ENCODE measurements at regions not wholly inside any gene's neighbourhood (a gene's known extent, or its start where the extent isn't known, plus 50 kb on each side); places are given as distances from the start of the nearest gene placed in this dataset.

GRCh38 chr2:136434251-136434715, 316.3 kb upstream of the CXCR4 start:
- Histone ChIP-seq H3K9me3 (no peaks in the 10 kb centered on the region), H3K27me3 (ENCODE audit: low read depth) (no peaks in the 10 kb centered on the region), H3K4me3 (no peak overlapping the region), H3K4me1 (no peaks in the 10 kb centered on the region; the same call in 1 of the 2 replicates), H3K36me3 (replicated peaks) (no peaks in the 10 kb centered on the region)
- in situ Hi-C loops (cut with MboI; ENCODE audit: low sequenced_read_pairs): no loop called here
- DNase-seq (ENCODE audit: low spot score in 2 of 2): no peak

- Histone ChIP-seq H3K4me1 (no peaks in the 10 kb centered on the region; the same call in 1 of the 2 replicates), H3K27me3 (ENCODE audit: low read depth) (no peaks in the 10 kb centered on the region), H3K36me3 (replicated peaks) (no peaks in the 10 kb centered on the region), H3K9me3 (no peaks in the 10 kb centered on the region), H3K4me3 (no peak overlapping the region)
- no peak for DNase-seq (ENCODE audit: low spot score in 2 of 2)
- in situ Hi-C loops (cut with MboI; ENCODE audit: low sequenced_read_pairs): no loop called here
Measured at GRCh38 chr2:136433261-136433660, 315.3 kb upstream of the CXCR4 start.

- Histone ChIP-seq H3K36me3 (replicated peaks) (no peaks in the 10 kb centered on the region), H3K4me3 (no peak overlapping the region; the same call in 1 of the 2 replicates), H3K4me1 (no peaks in the 10 kb centered on the region; the same call in 1 of the 2 replicates), H3K27me3 (ENCODE audit: low read depth) (peaks cover 15% of the 10 kb centered on the region), H3K9me3 (no peaks in the 10 kb centered on the region)
- in situ Hi-C loops (cut with MboI; ENCODE audit: low sequenced_read_pairs): loop anchor here (25.0 kb wide), 1 partner anchor 1413 kb away; no protein-coding TSS in a partner anchor
- no peak for DNase-seq (ENCODE audit: low spot score in 2 of 2)
Measured at GRCh38 chr2:136424112-136424511, 306.2 kb upstream of the CXCR4 start.

- in situ Hi-C loops (cut with MboI; ENCODE audit: low sequenced_read_pairs): loop anchor here (25.0 kb wide), 1 partner anchor 1414 kb away; no protein-coding TSS in a partner anchor
- H3K27me3 ChIP-seq (ENCODE audit: low read depth): peaks cover 19% of the 10 kb centered on the region
- no peaks in the 10 kb centered on the region; the same call in 1 of the 2 replicates for H3K4me1 ChIP-seq
- H3K4me3 ChIP-seq: peak overlapping the region; percentile 28
- peak; percentile 65 to 86 for DNase-seq (ENCODE audit: low spot score in 2 of 2)
- no peaks in the 10 kb centered on the region for H3K36me3 ChIP-seq (replicated peaks)
- no peaks in the 10 kb centered on the region for H3K9me3 ChIP-seq
Measured at GRCh38 chr2:136423516-136423996, 305.6 kb upstream of the CXCR4 start.

- Histone ChIP-seq H3K4me1 (no peaks in the 10 kb centered on the region; the same call in 1 of the 2 replicates), H3K4me3 (no peak overlapping the region), H3K9me3 (no peaks in the 10 kb centered on the region), H3K36me3 (replicated peaks) (no peaks in the 10 kb centered on the region), H3K27me3 (ENCODE audit: low read depth) (peaks cover 24% of the 10 kb centered on the region)
- in situ Hi-C loops (cut with MboI; ENCODE audit: low sequenced_read_pairs): loop anchor here (25.0 kb wide), 1 partner anchor 1415 kb away; no protein-coding TSS in a partner anchor
- no peak for DNase-seq (ENCODE audit: low spot score in 2 of 2)
Measured at GRCh38 chr2:136422512-136422911, 304.6 kb upstream of the CXCR4 start.

- Histone ChIP-seq H3K9me3 (no peaks in the 10 kb centered on the region), H3K4me1 (no peaks in the 10 kb centered on the region; the same call in 1 of the 2 replicates), H3K4me3 (no peak overlapping the region), H3K36me3 (replicated peaks) (no peaks in the 10 kb centered on the region), H3K27me3 (ENCODE audit: low read depth) (peaks cover 28% of the 10 kb centered on the region)
- DNase-seq (ENCODE audit: low spot score in 2 of 2): no peak
- in situ Hi-C loops (cut with MboI; ENCODE audit: low sequenced_read_pairs): loop anchor here (25.0 kb wide), 1 partner anchor 1417 kb away; no protein-coding TSS in a partner anchor
Measured at GRCh38 chr2:136420346-136420745, 302.4 kb upstream of the CXCR4 start.

GRCh38 chr2:136411946-136412345, 294.0 kb upstream of the CXCR4 start:
- in situ Hi-C loops (cut with MboI; ENCODE audit: low sequenced_read_pairs): loop anchor here (25.0 kb wide), 1 partner anchor 1425 kb away; no protein-coding TSS in a partner anchor
- Histone ChIP-seq H3K9me3 (no peaks in the 10 kb centered on the region), H3K36me3 (replicated peaks) (no peaks in the 10 kb centered on the region), H3K27me3 (ENCODE audit: low read depth) (peaks cover 16% of the 10 kb centered on the region; the same call in 1 of the 2 replicates), H3K4me3 (no peak overlapping the region), H3K4me1 (no peaks in the 10 kb centered on the region)
- DNase-seq (ENCODE audit: low spot score in 2 of 2): no peak

GRCh38 chr2:136410673-136411072, 292.7 kb upstream of the CXCR4 start:
- Histone ChIP-seq H3K27me3 (ENCODE audit: low read depth) (peaks cover 20% of the 10 kb centered on the region; the same call in 1 of the 2 replicates), H3K9me3 (no peaks in the 10 kb centered on the region), H3K36me3 (replicated peaks) (no peaks in the 10 kb centered on the region), H3K4me3 (no peak overlapping the region), H3K4me1 (no peaks in the 10 kb centered on the region)
- in situ Hi-C loops (cut with MboI; ENCODE audit: low sequenced_read_pairs): loop anchor here (25.0 kb wide), 1 partner anchor 1427 kb away; no protein-coding TSS in a partner anchor
- no peak for DNase-seq (ENCODE audit: low spot score in 2 of 2)

GRCh38 chr2:136408795-136409194, 290.8 kb upstream of the CXCR4 start:
- Histone ChIP-seq H3K36me3 (replicated peaks) (no peaks in the 10 kb centered on the region), H3K27me3 (ENCODE audit: low read depth) (peaks cover 20% of the 10 kb centered on the region), H3K9me3 (no peaks in the 10 kb centered on the region), H3K4me3 (no peak overlapping the region), H3K4me1 (no peaks in the 10 kb centered on the region)
- no peak for DNase-seq (ENCODE audit: low spot score in 2 of 2)
- in situ Hi-C loops (cut with MboI; ENCODE audit: low sequenced_read_pairs): loop anchor here (25.0 kb wide), 1 partner anchor 1429 kb away; no protein-coding TSS in a partner anchor

GRCh38 chr2:136407952-136408318, 290.0 kb upstream of the CXCR4 start:
- in situ Hi-C loops (cut with MboI; ENCODE audit: low sequenced_read_pairs): loop anchor here (25.0 kb wide), 1 partner anchor 1429 kb away; no protein-coding TSS in a partner anchor
- no peak overlapping the region for H3K4me3 ChIP-seq
- DNase-seq (ENCODE audit: low spot score in 2 of 2): no peak
- no peaks in the 10 kb centered on the region for H3K4me1 ChIP-seq
- no peaks in the 10 kb centered on the region for H3K9me3 ChIP-seq
- H3K27me3 ChIP-seq (ENCODE audit: low read depth): peaks cover 20% of the 10 kb centered on the region
- H3K36me3 ChIP-seq (replicated peaks): no peaks in the 10 kb centered on the region

GRCh38 chr2:136407117-136407951, 289.4 kb upstream of the CXCR4 start:
- H3K4me3 ChIP-seq: no peak overlapping the region
- H3K4me1 ChIP-seq: no peaks in the 10 kb centered on the region
- H3K27me3 ChIP-seq (ENCODE audit: low read depth): peaks cover 20% of the 10 kb centered on the region
- in situ Hi-C loops (cut with MboI; ENCODE audit: low sequenced_read_pairs): loop anchor here (25.0 kb wide), 1 partner anchor 1430 kb away; no protein-coding TSS in a partner anchor
- no peak for DNase-seq (ENCODE audit: low spot score in 2 of 2)
- H3K36me3 ChIP-seq (replicated peaks): no peaks in the 10 kb centered on the region
- H3K9me3 ChIP-seq: no peaks in the 10 kb centered on the region

GRCh38 chr2:136404925-136405324, 287.0 kb upstream of the CXCR4 start:
- Histone ChIP-seq H3K4me3 (no peak overlapping the region), H3K36me3 (replicated peaks) (no peaks in the 10 kb centered on the region), H3K4me1 (no peaks in the 10 kb centered on the region), H3K27me3 (ENCODE audit: low read depth) (peaks cover 18% of the 10 kb centered on the region), H3K9me3 (no peaks in the 10 kb centered on the region)
- in situ Hi-C loops (cut with MboI; ENCODE audit: low sequenced_read_pairs): loop anchor here (25.0 kb wide), 1 partner anchor 1432 kb away; no protein-coding TSS in a partner anchor
- no peak for DNase-seq (ENCODE audit: low spot score in 2 of 2)

- Histone ChIP-seq H3K4me1 (no peaks in the 10 kb centered on the region), H3K36me3 (replicated peaks) (no peaks in the 10 kb centered on the region), H3K27me3 (ENCODE audit: low read depth) (peaks cover 18% of the 10 kb centered on the region), H3K4me3 (no peak overlapping the region), H3K9me3 (no peaks in the 10 kb centered on the region)
- no peak for DNase-seq (ENCODE audit: low spot score in 2 of 2)
- in situ Hi-C loops (cut with MboI; ENCODE audit: low sequenced_read_pairs): loop anchor here (25.0 kb wide), 1 partner anchor 1433 kb away; no protein-coding TSS in a partner anchor
Measured at GRCh38 chr2:136404176-136404575, 286.2 kb upstream of the CXCR4 start.
